Trophoblast cell (in vitro differentiated cells and primary cell): ENCODE measurements at regions not wholly inside any gene's neighbourhood (a gene's known extent, or its start where the extent isn't known, plus 50 kb on each side); places are given as distances from the start of the nearest gene placed in this dataset.

Source experiments
- DNase-seq, 2 donors: peaks; one replicate each; pipeline ENCODE4 v3.0.0-alpha.2; 2016
- H2AFZ ChIP-seq: 2 replicates; pipeline ENCODE4 v1.6.1; 2013; ENCODE audit warnings: low read length, moderate library complexity, mild to moderate bottlenecking; ENCODE audit not compliant: insufficient read depth, poor library complexity
- H2AK5ac ChIP-seq: 2 replicates; pipeline ENCODE4 v1.6.1; 2013; ENCODE audit warnings: mild to moderate bottlenecking, low read length
- H2BK120ac ChIP-seq: 2 replicates; pipeline ENCODE4 v1.6.1; 2013; ENCODE audit warnings: low read length, mild to moderate bottlenecking, moderate library complexity; ENCODE audit not compliant: insufficient read depth, poor library complexity
- H2BK12ac ChIP-seq: 2 replicates; pipeline ENCODE4 v1.6.1; 2013; ENCODE audit warnings: mild to moderate bottlenecking, low read length, moderate library complexity
- H2BK5ac ChIP-seq: 2 replicates; pipeline ENCODE4 v1.6.1; 2013; ENCODE audit warnings: low read length, low read depth, moderate library complexity, mild to moderate bottlenecking; ENCODE audit not compliant: poor library complexity
- H3K14ac ChIP-seq: 2 replicates; pipeline ENCODE4 v1.6.1; 2013; ENCODE audit warnings: mild to moderate bottlenecking, low read length
- H3K18ac ChIP-seq: 2 replicates; pipeline ENCODE4 v1.6.1; 2013; ENCODE audit warnings: mild to moderate bottlenecking, low read length
- H3K23ac ChIP-seq: 2 replicates; pipeline ENCODE4 v1.6.1; 2013; ENCODE audit warnings: low read length
- H3K27ac ChIP-seq: 2 replicates; pipeline ENCODE4 v1.5.1; 2013; ENCODE audit warnings: low read depth, mild to moderate bottlenecking, inconsistent platforms, low read length, moderate library complexity
- H3K27me3 ChIP-seq: 2 replicates; pipeline ENCODE4 v1.6.1; 2013; ENCODE audit warnings: inconsistent platforms, mild to moderate bottlenecking, low read length, moderate library complexity; ENCODE audit not compliant: insufficient read depth
- H3K36me3 ChIP-seq, 2 experiments: 1 replicate in 1 of 2; 2 replicates in 1 of 2; pipeline ENCODE4 v1.6.1; 2013; ENCODE audit warnings: low read length in 2 of 2, mild to moderate bottlenecking in 2 of 2, moderate library complexity in 1 of 2; ENCODE audit not compliant: insufficient read depth in 2 of 2, control insufficient read depth in 1 of 2
- H3K4ac ChIP-seq: 2 replicates; pipeline ENCODE4 v1.6.1; 2013; ENCODE audit warnings: low read depth, mild to moderate bottlenecking, low read length, moderate library complexity
- H3K4me1 ChIP-seq, 2 experiments: 1 replicate in 1 of 2; 2 replicates in 1 of 2; pipeline ENCODE4 v1.6.1; 2013; ENCODE audit warnings: low read length in 2 of 2, mild to moderate bottlenecking in 2 of 2, moderate library complexity in 1 of 2; ENCODE audit not compliant: insufficient read depth in 2 of 2, control insufficient read depth in 1 of 2
- H3K4me2 ChIP-seq: 2 replicates; pipeline ENCODE4 v1.6.1; 2013; ENCODE audit warnings: inconsistent platforms, mild to moderate bottlenecking, low read length, moderate library complexity
- H3K4me3 ChIP-seq: 2 replicates; pipeline ENCODE4 v1.5.1; 2013; ENCODE audit warnings: mild to moderate bottlenecking, low read depth, low read length, inconsistent platforms
- H3K79me1 ChIP-seq: one replicate; pipeline ENCODE4 v1.6.1; 2013; ENCODE audit warnings: low read length
- H3K79me2 ChIP-seq: 2 replicates; pipeline ENCODE4 v1.6.1; 2013; ENCODE audit warnings: low read length, mild to moderate bottlenecking; ENCODE audit not compliant: control insufficient read depth, insufficient read depth, poor library complexity
- H3K9ac ChIP-seq: 2 replicates; pipeline ENCODE4 v1.6.1; 2013; ENCODE audit warnings: mild to moderate bottlenecking, low read length
- H3K9me3 ChIP-seq: 2 replicates; pipeline ENCODE4 v1.6.1; 2013; ENCODE audit warnings: low read depth, mild to moderate bottlenecking, control low read depth, inconsistent platforms, low read length; ENCODE audit not compliant: insufficient read depth
- H4K12ac ChIP-seq: 2 replicates; pipeline ENCODE4 v1.6.1; 2013; ENCODE audit warnings: low read depth, mild to moderate bottlenecking, low read length, moderate library complexity
- H4K8ac ChIP-seq: 2 replicates; pipeline ENCODE4 v1.6.1; 2013; ENCODE audit warnings: low read depth, mild to moderate bottlenecking, low read length, moderate library complexity
- H4K91ac ChIP-seq: one replicate; pipeline ENCODE4 v1.6.1; 2013; ENCODE audit warnings: low read depth, mild to moderate bottlenecking, low read length, moderate library complexity
- WGBS: extraction: QIAGEN DNeasy Blood & Tissue Kit; methylation state at CpG from one replicate; pipeline ENCODE4 v1.1.7; 2013; ENCODE audit warnings: missing lambda C conversion rate; ENCODE audit not compliant: insufficient read length, insufficient coverage; ENCODE audit errors: extremely low coverage; 5-methylcytosine and 5-hydroxymethylcytosine counted together

GRCh38 chr1:101154547-101154946 lies 82.3 kb upstream of the S1PR1 start:
- Histone ChIP-seq H2BK120ac (no peak overlapping the region), H2BK5ac (no peak overlapping the region), H3K79me2 (no peaks in the 10 kb centered on the region), H3K9me3 (no peaks in the 10 kb centered on the region), H3K4me2 (no peak overlapping the region), H4K91ac (no peak overlapping the region), H3K27ac (no peak overlapping the region), H3K23ac (no peak overlapping the region), H3K18ac (no peak overlapping the region), H3K27me3 (no peaks in the 10 kb centered on the region), H4K12ac (no peak overlapping the region), H3K14ac (no peak overlapping the region), H3K4me3 (no peak overlapping the region), H2AK5ac (no peak overlapping the region), H2AFZ (no peak overlapping the region), H3K4me1 (no peaks in the 10 kb centered on the region), H3K4ac (no peak overlapping the region), H4K8ac (no peak overlapping the region), H3K9ac (no peak overlapping the region), H3K36me3 (no peaks in the 10 kb centered on the region), H2BK12ac (no peak overlapping the region), H3K79me1 (no peaks in the 10 kb centered on the region)
- DNase-seq: no peak
- WGBS: no CpG with 5 or more reads among the region's 1 CpG

GRCh38 chr1:101153692-101154091 lies 83.1 kb upstream of the S1PR1 start:
- no peak overlapping the region for H3K18ac ChIP-seq
- H3K9me3 ChIP-seq: no peaks in the 10 kb centered on the region

GRCh38 chr1:101152633-101153032 lies 84.2 kb upstream of the S1PR1 start:
- Histone ChIP-seq H3K4me1 (no peaks in the 10 kb centered on the region), H3K9me3 (no peaks in the 10 kb centered on the region), H4K8ac (no peak overlapping the region), H3K4me2 (no peak overlapping the region), H3K9ac (no peak overlapping the region), H4K91ac (no peak overlapping the region), H3K79me2 (no peaks in the 10 kb centered on the region), H2AFZ (no peak overlapping the region), H4K12ac (no peak overlapping the region), H2BK12ac (no peak overlapping the region), H3K14ac (no peak overlapping the region), H2BK5ac (no peak overlapping the region), H3K27me3 (no peaks in the 10 kb centered on the region), H3K18ac (no peak overlapping the region), H2AK5ac (no peak overlapping the region), H3K23ac (no peak overlapping the region), H3K36me3 (no peaks in the 10 kb centered on the region), H3K79me1 (no peaks in the 10 kb centered on the region), H3K4me3 (no peak overlapping the region), H3K4ac (no peak overlapping the region), H2BK120ac (no peak overlapping the region), H3K27ac (no peak overlapping the region)
- WGBS: no CpG with 5 or more reads among the region's 4 CpGs
- no peak for DNase-seq

More at GRCh38 chr1:101153692-101154091, 83.1 kb upstream of the S1PR1 start:
- Histone ChIP-seq H3K4ac (no peak overlapping the region), H3K9ac (no peak overlapping the region), H4K12ac (no peak overlapping the region), H3K4me1 (no peaks in the 10 kb centered on the region), H3K4me2 (no peak overlapping the region), H3K27me3 (no peaks in the 10 kb centered on the region), H3K4me3 (no peak overlapping the region), H3K36me3 (no peaks in the 10 kb centered on the region), H3K79me2 (no peaks in the 10 kb centered on the region), H2BK5ac (no peak overlapping the region), H2BK120ac (no peak overlapping the region), H3K27ac (no peak overlapping the region), H2BK12ac (no peak overlapping the region), H4K8ac (no peak overlapping the region), H2AFZ (no peak overlapping the region), H3K79me1 (no peaks in the 10 kb centered on the region), H3K23ac (no peak overlapping the region), H3K14ac (no peak overlapping the region), H4K91ac (no peak overlapping the region), H2AK5ac (no peak overlapping the region)
- WGBS: no CpG with 5 or more reads among the region's 2 CpGs
- DNase-seq: no peak

GRCh38 chr1:101151286-101151685 lies 85.5 kb upstream of the S1PR1 start:
- Histone ChIP-seq H3K23ac (no peak overlapping the region), H3K79me2 (no peaks in the 10 kb centered on the region), H3K27ac (no peak overlapping the region), H3K9ac (no peak overlapping the region), H3K4ac (no peak overlapping the region), H3K4me1 (no peaks in the 10 kb centered on the region), H2BK120ac (no peak overlapping the region), H3K4me2 (no peak overlapping the region), H2AFZ (no peak overlapping the region), H2BK5ac (no peak overlapping the region), H4K91ac (no peak overlapping the region), H3K4me3 (no peak overlapping the region), H3K36me3 (no peaks in the 10 kb centered on the region), H3K79me1 (no peaks in the 10 kb centered on the region), H3K18ac (no peak overlapping the region), H3K9me3 (no peaks in the 10 kb centered on the region), H3K27me3 (no peaks in the 10 kb centered on the region), H2AK5ac (no peak overlapping the region), H3K14ac (no peak overlapping the region), H4K8ac (no peak overlapping the region), H2BK12ac (no peak overlapping the region), H4K12ac (no peak overlapping the region)
- DNase-seq: no peak
- no CpG with 5 or more reads among the region's 2 CpGs for WGBS
